ENCODE measurements at regions not wholly inside any gene's neighbourhood (a gene's known extent, or its start where the extent isn't known, plus 50 kb on each side); places are given as distances from the start of the nearest gene placed in this dataset.

DNA sequence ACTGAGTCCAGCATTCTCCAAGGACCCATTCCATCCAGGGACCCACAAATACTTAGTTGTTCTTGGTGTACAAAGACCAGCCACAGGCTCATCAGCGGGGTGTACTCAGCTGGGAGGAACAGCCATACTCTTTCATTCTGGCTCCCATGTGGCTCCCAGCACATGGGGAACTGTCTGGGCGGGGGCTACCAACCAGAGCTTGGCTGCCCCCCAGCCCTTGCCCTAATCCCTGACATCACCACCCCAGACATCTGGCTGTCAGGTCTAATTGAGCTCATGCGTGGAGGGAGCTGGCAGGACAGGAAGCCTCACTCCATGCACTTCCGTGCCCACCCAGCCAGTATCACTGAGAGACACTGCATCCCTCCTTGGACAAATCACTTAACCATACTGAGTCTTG lies 283.6 kb downstream of the DYSF start:
- ATAC-seq (ENCODE audit: low FRiP score in 2 of 2) (peak; percentile 8 to 35), DNase-seq (no peak)
- Histone ChIP-seq H3K4me1 (no peaks in the 10 kb centered on the region), H3K36me3 (no peaks in the 10 kb centered on the region), H3K27me3 (no peaks in the 10 kb centered on the region), H3K27ac (no peak overlapping the region), H3K4me3 (no peak overlapping the region), H3K9me3 (no peaks in the 10 kb centered on the region)
- no peak for TF ChIP-seq EP300 (IDR thresholded peaks at IDR 0.05)
- no peak for TF ChIP-seq POLR2A (IDR thresholded peaks at IDR 0.05)
- TF ChIP-seq POLR2AphosphoS5 (IDR thresholded peaks at IDR 0.05): no peak
- TF ChIP-seq, protein P1, sequence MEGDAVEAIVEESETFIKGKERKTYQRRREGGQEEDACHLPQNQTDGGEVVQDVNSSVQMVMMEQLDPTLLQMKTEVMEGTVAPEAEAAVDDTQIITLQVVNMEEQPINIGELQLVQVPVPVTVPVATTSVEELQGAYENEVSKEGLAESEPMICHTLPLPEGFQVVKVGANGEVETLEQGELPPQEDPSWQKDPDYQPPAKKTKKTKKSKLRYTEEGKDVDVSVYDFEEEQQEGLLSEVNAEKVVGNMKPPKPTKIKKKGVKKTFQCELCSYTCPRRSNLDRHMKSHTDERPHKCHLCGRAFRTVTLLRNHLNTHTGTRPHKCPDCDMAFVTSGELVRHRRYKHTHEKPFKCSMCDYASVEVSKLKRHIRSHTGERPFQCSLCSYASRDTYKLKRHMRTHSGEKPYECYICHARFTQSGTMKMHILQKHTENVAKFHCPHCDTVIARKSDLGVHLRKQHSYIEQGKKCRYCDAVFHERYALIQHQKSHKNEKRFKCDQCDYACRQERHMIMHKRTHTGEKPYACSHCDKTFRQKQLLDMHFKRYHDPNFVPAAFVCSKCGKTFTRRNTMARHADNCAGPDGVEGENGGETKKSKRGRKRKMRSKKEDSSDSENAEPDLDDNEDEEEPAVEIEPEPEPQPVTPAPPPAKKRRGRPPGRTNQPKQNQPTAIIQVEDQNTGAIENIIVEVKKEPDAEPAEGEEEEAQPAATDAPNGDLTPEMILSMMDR (IDR thresholded peaks at IDR 0.05): no peak
- 80 to 85% methylated on average over 2 to 4 of the region's 4 CpGs for WGBS, 2 donors

DNA sequence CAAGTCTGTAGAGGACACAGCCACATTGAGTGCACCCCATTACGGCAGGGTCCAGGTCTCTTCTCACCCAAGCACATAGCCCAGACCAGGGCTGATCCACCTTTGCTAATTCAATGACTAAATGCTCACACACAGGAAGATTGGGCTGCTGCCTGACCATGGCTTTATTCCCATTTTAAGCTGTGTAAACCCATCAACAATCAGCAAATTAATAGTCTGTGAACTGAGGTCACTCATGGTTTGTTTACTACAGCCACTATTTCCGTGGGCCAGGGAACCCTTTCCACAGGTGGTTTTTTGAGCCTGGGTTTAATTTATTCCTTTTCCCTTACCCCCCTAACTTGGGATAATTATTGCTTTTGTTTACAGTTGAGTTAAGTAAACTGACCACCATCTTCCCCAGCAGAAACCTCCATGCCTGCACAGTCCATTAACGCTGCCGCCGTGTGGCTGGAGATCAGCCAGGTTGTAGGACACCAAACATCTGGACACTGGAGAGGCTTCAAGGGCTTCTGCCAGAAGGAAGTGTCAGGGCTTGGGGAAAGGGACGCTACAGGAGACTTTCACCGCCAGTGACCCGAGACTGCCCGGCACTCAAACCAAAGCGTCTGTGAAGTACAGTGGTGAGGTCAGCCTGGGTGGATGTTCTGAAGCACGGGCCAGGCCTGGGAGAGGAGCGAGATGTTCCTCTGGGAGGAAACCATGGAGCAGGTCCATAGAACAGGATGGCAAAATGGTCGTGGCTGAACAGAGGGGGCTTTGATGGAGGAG lies 282.9 kb downstream of the DYSF start:
- 65 to 68% methylated on average over 13 of the region's 13 CpGs for whole genome bisulfite sequencing, 2 donors
- Histone ChIP-seq H3K27ac (no peak overlapping the region), H3K4me3 (no peak overlapping the region), H3K27me3 (no peaks in the 10 kb centered on the region), H3K9me3 (no peaks in the 10 kb centered on the region), H3K36me3 (no peaks in the 10 kb centered on the region), H3K4me1 (no peaks in the 10 kb centered on the region)
- DNase-seq (no peak), ATAC-seq (ENCODE audit: low FRiP score in 2 of 2) (peak; percentile 46 to 52)
- TF ChIP-seq, protein P1 (IDR thresholded peaks at IDR 0.05): no peak
- TF ChIP-seq EP300 (IDR thresholded peaks at IDR 0.05) (no peak), POLR2AphosphoS5 (IDR thresholded peaks at IDR 0.05) (peak in 1 of 2 donors; percentile 74)

Small RNA genes lying in the stretch of these regions (small RNA-seq; reads per million reads assigned to genes)
- gene RPS20P10: 0 reads per million in 4 donors
